Osteocyte (in vitro differentiated cells): ENCODE measurements at regions not wholly inside any gene's neighbourhood (a gene's known extent, or its start where the extent isn't known, plus 50 kb on each side); places are given as distances from the start of the nearest gene placed in this dataset.
"Not testable (repeated sequence)": the region's sequence is repeated elsewhere in the genome, so short reads cannot be mapped to it uniquely, and the experiment has no call there.

ENCODE experiments used
- DNase-seq: peaks from one replicate; pipeline ENCODE4 v3.0.0; 2021; ENCODE audit warnings: mixed read lengths; ENCODE audit not compliant: unreplicated experiment; ENCODE audit errors: extremely low spot score
- H3K27ac Mint-ChIP-seq: one replicate; pipeline ENCODE4 v1.8.0; 2021; ENCODE audit warnings: mild to moderate bottlenecking, mixed read lengths; ENCODE audit not compliant: unreplicated experiment
- H3K27me3 Mint-ChIP-seq: one replicate; pipeline ENCODE4 v1.8.0; 2021; ENCODE audit warnings: mixed read lengths; ENCODE audit not compliant: unreplicated experiment
- H3K36me3 Mint-ChIP-seq: one replicate; pipeline ENCODE4 v1.8.0; 2021; ENCODE audit warnings: mixed read lengths; ENCODE audit not compliant: unreplicated experiment
- H3K4me1 Mint-ChIP-seq: one replicate; pipeline ENCODE4 v1.8.0; 2021; ENCODE audit warnings: mixed read lengths; ENCODE audit not compliant: unreplicated experiment
- H3K4me3 Mint-ChIP-seq: one replicate; pipeline ENCODE4 v1.8.0; 2021; ENCODE audit warnings: mild to moderate bottlenecking, moderate library complexity, mixed read lengths; ENCODE audit not compliant: unreplicated experiment
- H3K9me3 Mint-ChIP-seq: one replicate; pipeline ENCODE4 v1.8.0; 2021; ENCODE audit warnings: mixed read lengths; ENCODE audit not compliant: unreplicated experiment
- TF ChIP-seq, protein P1 (sequence below): fragments of 200-600 bp; sonication (generic); IDR thresholded peaks from 2 replicates; pipeline ENCODE4 v1.5.0; 2021; ENCODE audit warnings: antibody characterized with exemption, mild to moderate bottlenecking, moderate library complexity

DNA sequence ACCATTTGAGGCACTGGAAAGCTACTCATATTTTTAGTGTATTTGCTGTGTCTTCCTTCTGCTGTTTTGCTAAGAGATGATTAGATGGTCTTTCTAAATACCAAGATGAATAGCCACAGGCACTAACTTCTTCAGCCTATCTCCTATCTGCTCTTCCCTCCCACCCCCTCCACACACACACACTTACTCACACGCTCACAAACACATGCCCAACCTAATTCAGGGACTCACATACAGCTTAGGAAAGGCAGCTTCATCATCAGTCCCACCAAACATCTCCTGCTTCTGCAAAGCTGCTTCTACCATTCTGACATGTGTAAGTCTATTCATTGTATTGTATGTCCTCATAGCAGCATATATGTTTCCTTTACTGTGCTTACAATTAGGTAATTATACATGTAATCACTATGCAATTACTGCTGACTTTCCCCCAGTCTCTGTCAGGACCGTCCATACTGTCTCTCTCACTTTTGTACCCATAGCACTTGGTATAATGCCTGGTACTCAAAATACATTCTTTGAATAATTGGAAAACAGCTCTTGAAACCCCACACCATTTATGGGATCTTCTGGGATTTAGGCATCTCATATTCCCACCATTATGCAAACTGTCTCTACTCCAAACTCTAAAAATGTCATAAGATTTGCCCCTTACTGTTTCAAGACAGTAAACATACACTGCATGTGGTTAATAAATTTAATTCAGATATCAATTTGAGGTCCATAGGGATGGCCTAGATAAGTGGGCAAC is 83.3 kb upstream of the HIF1A start:
- Mint-ChIP-seq H3K4me3 (no peak overlapping the region), H3K27ac (peak overlapping the region; percentile 33), H3K36me3 (no peaks in the 10 kb centered on the region), H3K4me1 (peaks cover 75% of the 10 kb centered on the region), H3K27me3 (no peaks in the 10 kb centered on the region), H3K9me3 (no peaks in the 10 kb centered on the region)
- TF ChIP-seq, protein P1, sequence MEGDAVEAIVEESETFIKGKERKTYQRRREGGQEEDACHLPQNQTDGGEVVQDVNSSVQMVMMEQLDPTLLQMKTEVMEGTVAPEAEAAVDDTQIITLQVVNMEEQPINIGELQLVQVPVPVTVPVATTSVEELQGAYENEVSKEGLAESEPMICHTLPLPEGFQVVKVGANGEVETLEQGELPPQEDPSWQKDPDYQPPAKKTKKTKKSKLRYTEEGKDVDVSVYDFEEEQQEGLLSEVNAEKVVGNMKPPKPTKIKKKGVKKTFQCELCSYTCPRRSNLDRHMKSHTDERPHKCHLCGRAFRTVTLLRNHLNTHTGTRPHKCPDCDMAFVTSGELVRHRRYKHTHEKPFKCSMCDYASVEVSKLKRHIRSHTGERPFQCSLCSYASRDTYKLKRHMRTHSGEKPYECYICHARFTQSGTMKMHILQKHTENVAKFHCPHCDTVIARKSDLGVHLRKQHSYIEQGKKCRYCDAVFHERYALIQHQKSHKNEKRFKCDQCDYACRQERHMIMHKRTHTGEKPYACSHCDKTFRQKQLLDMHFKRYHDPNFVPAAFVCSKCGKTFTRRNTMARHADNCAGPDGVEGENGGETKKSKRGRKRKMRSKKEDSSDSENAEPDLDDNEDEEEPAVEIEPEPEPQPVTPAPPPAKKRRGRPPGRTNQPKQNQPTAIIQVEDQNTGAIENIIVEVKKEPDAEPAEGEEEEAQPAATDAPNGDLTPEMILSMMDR, result no peak
- DNase-seq, result no peak

DNA sequence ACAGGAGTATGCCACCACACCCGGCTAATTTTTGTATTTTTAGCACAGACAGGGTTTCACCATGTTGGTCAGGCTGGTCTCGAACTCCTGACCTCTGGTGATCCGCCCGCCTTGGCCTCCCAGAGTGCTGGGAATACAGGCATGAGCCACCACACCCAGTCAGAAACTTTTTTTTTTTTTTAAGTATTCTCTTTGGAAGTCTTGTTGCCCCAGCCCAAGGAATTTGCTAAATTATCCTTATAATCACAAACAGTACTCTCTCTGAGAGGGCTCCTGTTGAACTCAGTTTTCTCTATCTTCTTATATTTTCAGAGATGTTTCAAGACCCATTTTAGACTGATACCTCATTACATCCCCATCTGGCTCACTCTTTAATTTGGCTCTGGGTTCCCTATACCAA is 82.3 kb upstream of the HIF1A start:
- not testable (repeated sequence) for H3K27me3 Mint-ChIP-seq, H3K4me3 Mint-ChIP-seq, H3K9me3 Mint-ChIP-seq, H3K36me3 Mint-ChIP-seq, DNase-seq
- Mint-ChIP-seq H3K27ac (peak overlapping the region; percentile 27), H3K4me1 (peaks cover 66% of the 10 kb centered on the region)

DNA sequence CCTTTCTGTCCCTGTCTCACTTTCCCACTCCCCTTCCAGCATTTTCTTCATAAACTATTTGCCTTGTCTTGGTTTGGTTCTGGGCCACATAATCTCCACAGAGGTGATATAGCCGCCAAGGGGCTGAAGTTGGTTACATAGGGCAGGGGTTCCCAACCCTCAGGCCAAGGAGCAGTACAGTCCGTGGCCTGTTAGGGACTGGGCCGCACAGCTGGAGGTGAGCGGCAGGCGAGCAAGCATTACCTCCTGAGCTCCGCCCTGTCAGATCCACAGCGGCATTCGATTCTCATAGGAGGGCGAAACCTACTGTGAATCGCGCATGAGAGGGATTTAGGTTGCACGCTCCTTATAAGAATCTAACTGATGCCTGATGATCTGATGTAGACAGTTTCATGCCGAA is 80.6 kb upstream of the HIF1A start:
- H3K9me3 Mint-ChIP-seq, result no peaks in the 10 kb centered on the region
- H3K4me1 Mint-ChIP-seq, result peaks cover 51% of the 10 kb centered on the region
- H3K27me3 Mint-ChIP-seq, result no peaks in the 10 kb centered on the region
- H3K27ac Mint-ChIP-seq, result no peak overlapping the region
- peaks cover 2% of the 10 kb centered on the region for H3K36me3 Mint-ChIP-seq
- TF ChIP-seq, protein P1, result no peak
- DNase-seq, result no peak
- H3K4me3 Mint-ChIP-seq, result no peak overlapping the region

DNA sequence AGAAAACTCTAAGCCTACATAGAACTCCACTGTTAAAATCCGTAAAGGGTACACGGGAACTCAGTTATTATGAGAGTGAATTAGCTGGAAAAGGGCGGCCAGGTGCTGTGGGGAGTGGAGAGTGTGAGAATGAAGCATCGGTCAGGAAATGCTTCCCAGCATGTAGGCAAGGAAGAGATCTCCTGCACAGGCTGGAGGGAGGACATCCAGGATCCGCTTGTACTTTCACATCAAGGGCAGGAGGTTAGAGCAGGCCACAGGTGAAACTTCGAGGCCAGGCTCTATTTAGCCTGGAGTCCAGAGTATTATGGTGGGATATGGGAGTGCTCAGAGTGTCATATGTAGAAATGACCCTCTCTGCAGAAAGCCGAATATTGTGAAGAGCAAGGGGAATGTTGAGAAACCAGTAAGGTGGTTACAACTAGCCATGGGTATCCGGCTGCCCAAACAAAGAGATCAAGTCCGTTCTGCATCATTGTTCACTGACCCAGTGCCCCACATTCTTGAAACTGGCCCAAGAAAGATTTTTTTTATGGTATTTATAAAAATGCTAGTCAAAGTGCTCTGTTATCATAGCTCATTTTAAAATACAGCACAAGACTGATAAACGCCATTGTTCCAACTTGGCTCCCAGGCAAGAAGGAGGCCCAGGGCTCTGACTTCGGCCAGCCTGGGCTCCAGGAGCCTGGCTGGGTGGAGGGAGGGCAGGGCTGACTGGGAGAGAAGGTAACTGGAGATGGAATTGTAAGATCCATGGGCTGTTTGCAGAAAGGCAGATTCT is 79.4 kb upstream of the HIF1A start:
- Mint-ChIP-seq H3K9me3 (no peaks in the 10 kb centered on the region), H3K36me3 (peaks cover 2% of the 10 kb centered on the region), H3K4me3 (no peak overlapping the region), H3K27ac (peak overlapping the region; percentile 62), H3K27me3 (no peaks in the 10 kb centered on the region), H3K4me1 (peaks cover 51% of the 10 kb centered on the region)
- no peak for DNase-seq
- TF ChIP-seq, protein P1, result no peak

DNA sequence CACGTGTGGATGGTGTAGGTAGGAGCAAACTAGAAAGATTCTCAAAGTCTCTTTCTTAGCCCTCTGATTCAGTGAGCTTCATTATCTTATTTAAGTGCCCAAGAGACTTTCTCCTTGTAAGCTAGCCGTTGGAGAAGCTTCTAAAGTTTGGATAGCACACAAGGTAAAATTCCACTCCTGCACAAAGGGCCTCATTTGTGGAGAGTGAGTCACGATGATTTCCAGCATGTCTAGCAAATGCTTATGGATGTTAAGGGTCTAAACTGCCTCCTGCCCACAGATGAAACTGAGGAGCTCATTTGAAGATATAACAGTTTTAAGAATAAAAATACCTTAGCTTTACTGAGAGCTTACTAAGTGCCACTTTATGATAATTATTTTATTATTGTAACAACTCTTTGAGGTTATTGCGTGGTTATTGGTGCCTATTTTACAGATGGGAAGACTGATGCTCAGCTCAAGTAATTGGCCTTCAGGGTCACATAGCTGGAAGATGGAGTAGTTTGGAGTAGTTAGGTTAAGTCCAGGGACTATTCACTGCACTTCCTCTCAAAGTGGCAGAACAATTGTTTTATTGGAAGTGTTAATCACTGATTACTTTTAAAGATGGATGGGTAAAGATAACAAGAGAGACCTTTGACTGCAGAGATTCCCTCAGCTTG is 78.7 kb upstream of the HIF1A start:
- H3K27ac Mint-ChIP-seq, result peak overlapping the region; percentile 62
- peaks cover 47% of the 10 kb centered on the region for H3K4me1 Mint-ChIP-seq
- no peak overlapping the region for H3K4me3 Mint-ChIP-seq
- H3K36me3 Mint-ChIP-seq, result peaks cover 2% of the 10 kb centered on the region
- no peaks in the 10 kb centered on the region for H3K9me3 Mint-ChIP-seq
- TF ChIP-seq, protein P1, result no peak
- no peaks in the 10 kb centered on the region for H3K27me3 Mint-ChIP-seq
- DNase-seq, result no peak
